Subcutaneous abdominal adipose tissue (tissue), 5 donors: ENCODE measurements at regions not wholly inside any gene's neighbourhood (a gene's known extent, or its start where the extent isn't known, plus 50 kb on each side); places are given as distances from the start of the nearest gene placed in this dataset.

ENCODE experiments used
- H3K27ac ChIP-seq: one replicate; pipeline ENCODE4 v1.7.0; 2013; ENCODE audit warnings: low read depth, mild to moderate bottlenecking, inconsistent platforms, low read length, moderate library complexity
- H3K27me3 ChIP-seq, 5 donors: one replicate each; pipeline ENCODE4 v1.7.0; 2013; ENCODE audit warnings: low read length in 5 of 5, inconsistent platforms in 1 of 5; ENCODE audit not compliant: control insufficient read depth in 5 of 5, insufficient read depth in 4 of 5
- H3K36me3 ChIP-seq, 5 donors: one replicate each; pipeline ENCODE4 v1.7.0; 2013; ENCODE audit warnings: low read length in 5 of 5; ENCODE audit not compliant: control insufficient read depth in 5 of 5, insufficient read depth in 5 of 5
- H3K4me1 ChIP-seq, 5 donors: one replicate each; pipeline ENCODE4 v1.7.0; 2013; ENCODE audit warnings: low read length in 5 of 5, mild to moderate bottlenecking in 3 of 5, moderate library complexity in 1 of 5; ENCODE audit not compliant: control insufficient read depth in 5 of 5, insufficient read depth in 5 of 5
- H3K4me3 ChIP-seq, 5 donors: one replicate each; pipeline ENCODE4 v1.7.0; 2013; ENCODE audit warnings: low read length in 5 of 5, low read depth in 1 of 5
- H3K9ac ChIP-seq, 5 donors: one replicate each; pipeline ENCODE4 v1.7.0; 2013; ENCODE audit warnings: low read length in 5 of 5, mild to moderate bottlenecking in 4 of 5, moderate library complexity in 3 of 5
- H3K9me3 ChIP-seq, 5 donors: one replicate each; pipeline ENCODE4 v1.7.0; 2013; ENCODE audit warnings: low read length in 5 of 5; ENCODE audit not compliant: control insufficient read depth in 5 of 5
- donor health status: healthy.
- donor health status: healthy.
- donor health status: healthy.
- donor health status: healthy.
- donor health status: healthy.

- Histone ChIP-seq H3K9me3 (peaks cover 0 to 6% (median 2%) of the 10 kb centered on the region in 5 donors), H3K27ac (no peak overlapping the region), H3K4me3 (no peak overlapping the region), H3K9ac (no peak overlapping the region), H3K36me3 (no peaks in the 10 kb centered on the region), H3K4me1 (no peaks in the 10 kb centered on the region), H3K27me3 (no peaks in the 10 kb centered on the region)
Observed at GRCh38 chr2:82301506-82301905, 1997.0 kb upstream of the LRRTM1 start.

- no peaks in the 10 kb centered on the region for H3K36me3 ChIP-seq
- H3K27ac ChIP-seq, result no peak overlapping the region
- no peak overlapping the region for H3K4me3 ChIP-seq
- H3K9ac ChIP-seq, result no peak overlapping the region
- no peaks in the 10 kb centered on the region for H3K27me3 ChIP-seq
- no peaks in the 10 kb centered on the region for H3K4me1 ChIP-seq
- H3K9me3 ChIP-seq, result no peaks in the 10 kb centered on the region
Observed at GRCh38 chr2:82289446-82289845, 1984.9 kb upstream of the LRRTM1 start.

- H3K9ac ChIP-seq, result no peak overlapping the region
- H3K27ac ChIP-seq, result no peak overlapping the region
- H3K36me3 ChIP-seq, result no peaks in the 10 kb centered on the region
- no peaks in the 10 kb centered on the region for H3K4me1 ChIP-seq
- H3K9me3 ChIP-seq, result no peaks in the 10 kb centered on the region
- no peak overlapping the region for H3K4me3 ChIP-seq
- H3K27me3 ChIP-seq, result no peaks in the 10 kb centered on the region
Observed at GRCh38 chr2:82283075-82283474, 1978.5 kb upstream of the LRRTM1 start.

- no peaks in the 10 kb centered on the region for H3K27me3 ChIP-seq
- no peak overlapping the region for H3K4me3 ChIP-seq
- H3K27ac ChIP-seq, result no peak overlapping the region
- no peaks in the 10 kb centered on the region for H3K4me1 ChIP-seq
- no peaks in the 10 kb centered on the region for H3K36me3 ChIP-seq
- no peaks in the 10 kb centered on the region for H3K9me3 ChIP-seq
- H3K9ac ChIP-seq, result no peak overlapping the region
Observed at GRCh38 chr2:82282111-82282882, 1977.7 kb upstream of the LRRTM1 start.

GRCh38 chr2:82279367-82279766 lies 1974.8 kb upstream of the LRRTM1 start:
- Histone ChIP-seq H3K27me3 (no peaks in the 10 kb centered on the region), H3K27ac (no peak overlapping the region), H3K4me1 (no peaks in the 10 kb centered on the region), H3K36me3 (no peaks in the 10 kb centered on the region), H3K4me3 (no peak overlapping the region), H3K9me3 (no peaks in the 10 kb centered on the region), H3K9ac (no peak overlapping the region)

- no peaks in the 10 kb centered on the region for H3K27me3 ChIP-seq
- no peaks in the 10 kb centered on the region for H3K9me3 ChIP-seq
- H3K9ac ChIP-seq, result no peak overlapping the region
- H3K4me3 ChIP-seq, result no peak overlapping the region
- no peak overlapping the region for H3K27ac ChIP-seq
- no peaks in the 10 kb centered on the region for H3K36me3 ChIP-seq
- H3K4me1 ChIP-seq, result no peaks in the 10 kb centered on the region
Observed at GRCh38 chr2:82278416-82278815, 1973.9 kb upstream of the LRRTM1 start.

GRCh38 chr2:82275599-82275998 lies 1971.0 kb upstream of the LRRTM1 start:
- Histone ChIP-seq H3K4me3 (no peak overlapping the region), H3K27me3 (no peaks in the 10 kb centered on the region), H3K36me3 (no peaks in the 10 kb centered on the region), H3K4me1 (no peaks in the 10 kb centered on the region), H3K9ac (no peak overlapping the region), H3K9me3 (no peaks in the 10 kb centered on the region), H3K27ac (no peak overlapping the region)

GRCh38 chr2:82268446-82268845 lies 1963.9 kb upstream of the LRRTM1 start:
- Histone ChIP-seq H3K36me3 (no peaks in the 10 kb centered on the region), H3K27me3 (no peaks in the 10 kb centered on the region), H3K9me3 (no peaks in the 10 kb centered on the region), H3K4me1 (no peaks in the 10 kb centered on the region), H3K9ac (no peak overlapping the region), H3K4me3 (no peak overlapping the region), H3K27ac (no peak overlapping the region)

- H3K9ac ChIP-seq, result no peak overlapping the region
- no peaks in the 10 kb centered on the region for H3K27me3 ChIP-seq
- no peak overlapping the region for H3K27ac ChIP-seq
- no peak overlapping the region for H3K4me3 ChIP-seq
- no peaks in the 10 kb centered on the region for H3K36me3 ChIP-seq
- no peaks in the 10 kb centered on the region for H3K4me1 ChIP-seq
- H3K9me3 ChIP-seq, result peaks cover 0 to 7% (median 0%) of the 10 kb centered on the region in 5 donors
Observed at GRCh38 chr2:82260521-82260920, 1956.0 kb upstream of the LRRTM1 start.

GRCh38 chr2:82259551-82259950 lies 1955.0 kb upstream of the LRRTM1 start:
- H3K36me3 ChIP-seq, result no peaks in the 10 kb centered on the region
- H3K27ac ChIP-seq, result no peak overlapping the region
- no peak overlapping the region for H3K4me3 ChIP-seq
- H3K27me3 ChIP-seq, result no peaks in the 10 kb centered on the region
- peaks cover 0 to 7% (median 2%) of the 10 kb centered on the region in 5 donors for H3K9me3 ChIP-seq
- no peak overlapping the region for H3K9ac ChIP-seq
- H3K4me1 ChIP-seq, result no peaks in the 10 kb centered on the region
